PFSK-1 (cell line): ENCODE measurements at regions not wholly inside any gene's neighbourhood (a gene's known extent, or its start where the extent isn't known, plus 50 kb on each side); places are given as distances from the start of the nearest gene placed in this dataset.

Experiments
- FOXP2 ChIP-seq: optimal IDR thresholded peaks from 2 replicates; pipeline ENCODE3; 2011; ENCODE audit warnings: borderline replicate concordance, control low read depth, inconsistent platforms; ENCODE audit not compliant: insufficient read depth; ENCODE audit errors: extremely low read length, extremely low read depth
- POLR2AphosphoS5 ChIP-seq: IDR thresholded peaks from 2 replicates; pipeline ENCODE4 v1.6.1; 2012; ENCODE audit warnings: low read depth, mild to moderate bottlenecking, control low read depth, low read length, moderate library complexity
- REST ChIP-seq, 2 experiments: IDR thresholded peaks; 2 replicates each; pipeline versions ENCODE4 v1.6.1 to v1.8.0; 2011 to 2012; ENCODE audit warnings: low read depth in 2 of 2, low read length in 2 of 2, control low read depth in 1 of 2, inconsistent platforms in 1 of 2, mild to moderate bottlenecking in 1 of 2, moderate library complexity in 1 of 2; ENCODE audit not compliant: insufficient read depth in 1 of 2
- SIN3A ChIP-seq: IDR thresholded peaks from 2 replicates; pipeline ENCODE4 v1.6.1; 2012; ENCODE audit warnings: mild to moderate bottlenecking, low read length, moderate library complexity, borderline replicate concordance; ENCODE audit not compliant: insufficient read depth
- TAF1 ChIP-seq: IDR thresholded peaks from 2 replicates; pipeline ENCODE4 v1.6.1; 2012; ENCODE audit warnings: low read length, control low read depth, borderline replicate concordance; ENCODE audit not compliant: insufficient read depth

GRCh38 chr19:31667106-31667505 lies 317.9 kb upstream of the TSHZ3 start:
- TF ChIP-seq TAF1, result no peak

- TF ChIP-seq SIN3A (no peak), FOXP2 (no peak), REST (IDR thresholded peaks at IDR 0.05; ENCODE audit: insufficient read depth in 1 of 2, low read depth in 2 of 2, low read length in 2 of 2) (no peak), POLR2AphosphoS5 (no peak), TAF1 (no peak)
Measured at GRCh38 chr19:31668921-31669320, 319.7 kb upstream of the TSHZ3 start.

- TF ChIP-seq TAF1 (no peak), FOXP2 (no peak), SIN3A (no peak), REST (IDR thresholded peaks at IDR 0.05; ENCODE audit: insufficient read depth in 1 of 2, low read depth in 2 of 2, low read length in 2 of 2) (no peak), POLR2AphosphoS5 (no peak)
Measured at GRCh38 chr19:31670931-31671330, 321.7 kb upstream of the TSHZ3 start.

- no peak for TF ChIP-seq SIN3A
- no peak for TF ChIP-seq FOXP2
- TF ChIP-seq TAF1, result no peak
- no peak for TF ChIP-seq REST (IDR thresholded peaks at IDR 0.05; ENCODE audit: insufficient read depth in 1 of 2, low read depth in 2 of 2, low read length in 2 of 2)
- no peak for TF ChIP-seq POLR2AphosphoS5
Measured at GRCh38 chr19:31671411-31672035, 322.3 kb upstream of the TSHZ3 start.

- no peak for TF ChIP-seq SIN3A
- TF ChIP-seq FOXP2, result no peak
- TF ChIP-seq TAF1, result no peak
- no peak for TF ChIP-seq REST (IDR thresholded peaks at IDR 0.05; ENCODE audit: insufficient read depth in 1 of 2, low read depth in 2 of 2, low read length in 2 of 2)
- no peak for TF ChIP-seq POLR2AphosphoS5
Measured at GRCh38 chr19:31674503-31675192, 325.4 kb upstream of the TSHZ3 start.
